Tongue (tissue), 1 donor: ENCODE measurements at regions not wholly inside any gene's neighbourhood (a gene's known extent, or its start where the extent isn't known, plus 50 kb on each side); places are given as distances from the start of the nearest gene placed in this dataset. TPM values are rescaled to one million over a fixed set of nuclear protein-coding genes. Genes with fewer than 3 reads are reported as not detected.

ENCODE experiments used
- small RNA-seq: library from RNA; depleted of rRNA; stranded (forward); fragments of <200 nt; gene quantifications from one replicate; pipeline ENCODE3, GENCODE V24; 2014; ENCODE audit warnings: low replicate concordance

Small RNAs in the stretch of these regions (small RNA-seq; reads per million reads assigned to genes)
- not detected for gene ABBA01006766.1
- not detected for gene NMTRS-TGA3-1
